ENCODE measurements at regions not wholly inside any gene's neighbourhood (a gene's known extent, or its start where the extent isn't known, plus 50 kb on each side); places are given as distances from the start of the nearest gene placed in this dataset.
A peak's percentile ranks its signal among the peaks of the same experiment; 100 is the strongest.
"Not testable (repeated sequence)": the region's sequence is repeated elsewhere in the genome, so short reads cannot be mapped to it uniquely, and the experiment has no call there.

GRCh38 chr9:18297056-18297841 is 176.7 kb upstream of the ADAMTSL1 start:
- in situ Hi-C loops (cut with MboI; ENCODE audit: low pct_unique_long_range_greater_than_20kb, low sequenced_read_pairs, unreplicated experiment) = no loop called here
- TF ChIP-seq CTCF (IDR thresholded peaks at IDR 0.05; ENCODE audit: extremely low read depth, insufficient read depth, missing control alignments) = peak; percentile 15
- DNase-seq (ENCODE audit: low spot score) = no peak

- TF ChIP-seq CTCF (IDR thresholded peaks at IDR 0.05; ENCODE audit: extremely low read depth, insufficient read depth, missing control alignments) = no peak
- DNase-seq (ENCODE audit: low spot score) = no peak
- in situ Hi-C loops (cut with MboI; ENCODE audit: low pct_unique_long_range_greater_than_20kb, low sequenced_read_pairs, unreplicated experiment) = no loop called here
These were observed 174.5 kb upstream of the ADAMTSL1 start for GRCh38 chr9:18299449-18299848.

GRCh38 chr9:18305167-18305806 is 168.7 kb upstream of the ADAMTSL1 start:
- in situ Hi-C loops (cut with MboI; ENCODE audit: low pct_unique_long_range_greater_than_20kb, low sequenced_read_pairs, unreplicated experiment); DNase-seq (ENCODE audit: low spot score): not testable (repeated sequence)

- in situ Hi-C loops (cut with MboI; ENCODE audit: low pct_unique_long_range_greater_than_20kb, low sequenced_read_pairs, unreplicated experiment) = no loop called here
- DNase-seq (ENCODE audit: low spot score) = no peak
- no peak for TF ChIP-seq CTCF (IDR thresholded peaks at IDR 0.05; ENCODE audit: extremely low read depth, insufficient read depth, missing control alignments)
These were observed 159.6 kb upstream of the ADAMTSL1 start for GRCh38 chr9:18314316-18314715.

GRCh38 chr9:18317896-18318295 is 156.1 kb upstream of the ADAMTSL1 start:
- TF ChIP-seq CTCF (IDR thresholded peaks at IDR 0.05; ENCODE audit: extremely low read depth, insufficient read depth, missing control alignments) = no peak
- no peak for DNase-seq (ENCODE audit: low spot score)
- in situ Hi-C loops (cut with MboI; ENCODE audit: low pct_unique_long_range_greater_than_20kb, low sequenced_read_pairs, unreplicated experiment) = no loop called here

- DNase-seq (ENCODE audit: low spot score) = no peak
- in situ Hi-C loops (cut with MboI; ENCODE audit: low pct_unique_long_range_greater_than_20kb, low sequenced_read_pairs, unreplicated experiment) = no loop called here
- no peak for TF ChIP-seq CTCF (IDR thresholded peaks at IDR 0.05; ENCODE audit: extremely low read depth, insufficient read depth, missing control alignments)
These were observed 154.0 kb upstream of the ADAMTSL1 start for GRCh38 chr9:18319918-18320445.

Data from GM13977 (cell line).